T-helper 17 cell (primary cell): ENCODE measurements at regions not wholly inside any gene's neighbourhood (a gene's known extent, or its start where the extent isn't known, plus 50 kb on each side); places are given as distances from the start of the nearest gene placed in this dataset.

Experiments
- ATAC-seq: fragments of 150-1000 bp; cut with Tn5 transposase; 2 replicates; pipeline ENCODE4 v1.10.0; 2021; ENCODE audit warnings: mild to moderate bottlenecking, moderate library complexity
- DNase-seq, 3 donors: peaks; one replicate each; pipeline versions ENCODE4 v3.0.0 to v3.0.0-alpha.2; 2020 to 2021
- H3K9me3 ChIP-seq: one replicate; pipeline ENCODE4 v1.7.0; 2013; ENCODE audit warnings: low read length, mild to moderate bottlenecking; ENCODE audit not compliant: control insufficient read depth, poor library complexity, severe bottlenecking
- H3K27ac Mint-ChIP-seq: one replicate; pipeline ENCODE4 v1.8.0; 2022; ENCODE audit warnings: mild to moderate bottlenecking, moderate library complexity, mixed read lengths
- H3K27me3 Mint-ChIP-seq: one replicate; pipeline ENCODE4 v1.8.0; 2022; ENCODE audit warnings: mixed read lengths
- H3K36me3 Mint-ChIP-seq: one replicate; pipeline ENCODE4 v1.8.0; 2022; ENCODE audit warnings: low read depth, mixed read lengths
- H3K4me1 Mint-ChIP-seq: one replicate; pipeline ENCODE4 v1.8.0; 2022; ENCODE audit warnings: mild to moderate bottlenecking, mixed read lengths
- H3K4me3 Mint-ChIP-seq: one replicate; pipeline ENCODE4 v1.8.0; 2022; ENCODE audit warnings: mild to moderate bottlenecking, moderate library complexity, mixed read lengths

- no peaks in the 10 kb centered on the region for H3K9me3 ChIP-seq
- H3K36me3 Mint-ChIP-seq: peaks cover 2% of the 10 kb centered on the region
- H3K4me1 Mint-ChIP-seq: no peaks in the 10 kb centered on the region
- no peak overlapping the region for H3K4me3 Mint-ChIP-seq
- peaks cover 1% of the 10 kb centered on the region for H3K27me3 Mint-ChIP-seq
- DNase-seq (no peak), ATAC-seq (no peak)
- no peak overlapping the region for H3K27ac Mint-ChIP-seq
These were observed 56.1 kb upstream of the CDON start for GRCh38 chr11:126118806-126119205.

DNA sequence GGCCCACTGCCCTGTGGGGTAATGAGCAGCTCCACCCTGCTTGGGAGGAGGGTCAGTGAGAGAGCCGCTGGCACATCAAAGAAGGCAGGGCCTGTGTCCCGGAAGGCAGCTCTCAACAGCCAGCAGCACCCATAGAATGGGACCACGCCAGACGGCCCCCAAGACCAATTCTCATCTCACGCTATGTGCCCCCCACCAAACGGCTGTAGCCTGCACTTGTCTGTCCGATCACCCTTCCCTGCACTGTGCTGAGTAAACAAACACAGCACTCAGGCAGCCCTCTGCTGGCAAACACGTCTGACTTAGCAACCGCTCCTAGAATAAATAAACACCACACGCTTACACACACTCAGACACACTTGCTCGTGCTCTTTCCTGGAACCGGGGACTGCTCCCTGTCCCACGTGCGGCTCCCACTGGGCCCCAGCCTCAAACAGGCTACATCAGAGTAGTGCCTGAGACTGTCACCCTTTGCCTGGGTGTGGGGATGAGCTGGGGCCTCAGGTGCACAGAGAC, 53.2 kb upstream of the CDON start:
- no peaks in the 10 kb centered on the region for H3K9me3 ChIP-seq
- no peak for DNase-seq
- ATAC-seq: no peak
- H3K4me3 Mint-ChIP-seq: no peak overlapping the region
- H3K27ac Mint-ChIP-seq: no peak overlapping the region
- H3K4me1 Mint-ChIP-seq: peaks cover 3% of the 10 kb centered on the region
- H3K27me3 Mint-ChIP-seq: no peaks in the 10 kb centered on the region
- no peaks in the 10 kb centered on the region for H3K36me3 Mint-ChIP-seq

- Mint-ChIP-seq H3K4me3 (no peak overlapping the region), H3K27me3 (no peaks in the 10 kb centered on the region), H3K27ac (no peak overlapping the region), H3K36me3 (no peaks in the 10 kb centered on the region), H3K4me1 (peaks cover 3% of the 10 kb centered on the region)
- ATAC-seq (no peak), DNase-seq (no peak)
- H3K9me3 ChIP-seq: no peaks in the 10 kb centered on the region
These were observed 52.4 kb upstream of the CDON start for GRCh38 chr11:126115127-126115495.

DNA sequence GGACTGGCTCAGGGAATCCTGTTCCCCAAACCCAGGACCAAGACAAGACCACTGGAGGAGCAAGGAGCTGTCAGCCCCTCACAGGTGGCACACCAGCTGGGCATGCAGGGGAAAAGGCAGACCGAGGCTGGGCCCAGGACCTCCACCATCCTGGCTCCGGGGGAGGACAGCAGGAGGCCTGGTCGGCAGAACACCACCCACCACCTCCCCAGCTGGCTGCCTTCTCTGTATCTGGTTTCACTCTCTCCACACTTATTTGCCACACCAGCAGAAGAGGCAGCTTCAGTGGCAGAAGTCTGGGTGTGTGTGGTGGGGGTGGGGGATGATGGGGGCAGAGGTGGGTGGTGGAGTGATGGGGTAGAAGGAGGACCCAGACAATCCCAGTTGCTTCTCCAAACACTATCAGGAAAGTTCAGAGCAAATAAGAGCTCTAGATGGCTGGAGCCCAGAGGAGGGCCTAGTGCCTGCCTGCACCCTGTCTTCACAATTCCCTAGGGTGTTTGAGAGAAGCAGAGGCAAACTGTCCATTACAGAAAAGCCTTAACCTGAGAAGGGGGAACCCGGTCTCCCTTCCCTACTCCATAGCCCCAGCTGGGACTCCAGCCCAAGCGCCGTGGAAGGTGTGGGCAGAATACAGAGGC, 51.9 kb upstream of the CDON start:
- no peak overlapping the region for H3K4me3 Mint-ChIP-seq
- H3K9me3 ChIP-seq: no peaks in the 10 kb centered on the region
- ATAC-seq: no peak
- H3K27me3 Mint-ChIP-seq: no peaks in the 10 kb centered on the region
- H3K27ac Mint-ChIP-seq: no peak overlapping the region
- no peaks in the 10 kb centered on the region for H3K36me3 Mint-ChIP-seq
- H3K4me1 Mint-ChIP-seq: peaks cover 3% of the 10 kb centered on the region
- DNase-seq: no peak

DNA sequence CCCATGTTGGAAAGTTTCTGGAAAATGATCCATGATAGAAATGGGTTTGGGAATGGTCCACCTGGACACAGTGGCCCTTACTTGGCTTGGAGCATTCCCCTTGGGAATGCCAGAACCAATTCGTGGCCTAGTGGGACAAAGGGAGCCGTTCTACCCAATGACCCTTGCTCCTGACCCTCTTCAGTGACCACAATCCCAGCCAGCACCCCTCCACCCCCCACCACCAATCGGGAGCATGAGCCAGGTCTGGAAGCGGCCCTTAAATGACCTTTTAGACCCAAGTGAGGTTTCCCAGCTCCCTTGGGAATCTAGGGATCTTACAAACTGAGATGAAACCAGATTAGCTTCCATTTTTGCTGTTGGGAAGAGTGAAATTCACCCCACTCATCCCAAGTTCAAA, 51.3 kb upstream of the CDON start:
- no peak for ATAC-seq
- H3K4me3 Mint-ChIP-seq: no peak overlapping the region
- H3K36me3 Mint-ChIP-seq: no peaks in the 10 kb centered on the region

GRCh38 chr11:126113515-126113957, 50.9 kb upstream of the CDON start:
- no peaks in the 10 kb centered on the region for H3K9me3 ChIP-seq
- Mint-ChIP-seq H3K4me1 (peaks cover 3% of the 10 kb centered on the region), H3K27ac (no peak overlapping the region), H3K36me3 (no peaks in the 10 kb centered on the region), H3K27me3 (no peaks in the 10 kb centered on the region), H3K4me3 (no peak overlapping the region)
- DNase-seq (no peak), ATAC-seq (no peak)

More for the DNA sequence above, 51.3 kb upstream of the CDON start:
- H3K9me3 ChIP-seq: no peaks in the 10 kb centered on the region
- Mint-ChIP-seq H3K4me1 (peaks cover 3% of the 10 kb centered on the region), H3K27ac (no peak overlapping the region), H3K27me3 (no peaks in the 10 kb centered on the region)
- no peak for DNase-seq

DNA sequence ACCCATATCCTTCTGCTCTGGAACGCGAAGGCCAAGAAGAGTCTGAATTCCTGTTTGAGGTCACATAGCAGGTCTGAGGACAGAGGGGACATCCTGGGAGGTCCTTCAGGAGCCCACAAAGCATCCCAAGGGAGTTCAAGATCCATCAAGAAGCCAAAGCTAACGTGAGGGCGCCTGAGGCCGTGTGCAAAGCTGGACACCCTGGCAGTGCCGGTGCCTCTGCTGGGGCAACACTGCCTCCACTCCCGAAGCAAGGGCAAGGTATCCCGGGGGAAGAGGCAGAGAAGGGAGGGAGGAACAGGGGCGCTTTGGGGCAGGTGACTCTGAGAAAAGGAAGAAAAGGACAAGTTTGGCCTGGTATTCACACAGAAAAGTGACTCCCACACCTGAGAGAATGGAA, 50.3 kb upstream of the CDON start:
- Mint-ChIP-seq H3K27ac (no peak overlapping the region), H3K36me3 (no peaks in the 10 kb centered on the region), H3K4me3 (no peak overlapping the region), H3K27me3 (no peaks in the 10 kb centered on the region), H3K4me1 (peaks cover 3% of the 10 kb centered on the region)
- DNase-seq (no peak), ATAC-seq (no peak)
- H3K9me3 ChIP-seq: no peaks in the 10 kb centered on the region

- Mint-ChIP-seq H3K4me3 (no peak overlapping the region), H3K36me3 (no peaks in the 10 kb centered on the region), H3K27ac (no peak overlapping the region), H3K27me3 (no peaks in the 10 kb centered on the region), H3K4me1 (peaks cover 3% of the 10 kb centered on the region)
- DNase-seq (no peak), ATAC-seq (no peak)
- H3K9me3 ChIP-seq: no peaks in the 10 kb centered on the region
These were observed 49.9 kb upstream of the CDON start for GRCh38 chr11:126112547-126112946.
